HG03565 (cell line): ENCODE measurements at regions not wholly inside any gene's neighbourhood (a gene's known extent, or its start where the extent isn't known, plus 50 kb on each side); places are given as distances from the start of the nearest gene placed in this dataset.

Source experiments
- ATAC-seq: cut with Tn5 transposase; IDR thresholded peaks from one replicate; pipeline ENCODE4 v1.9.1; 2021; ENCODE audit warnings: mild to moderate bottlenecking, moderate library complexity; ENCODE audit not compliant: unreplicated experiment

- no peak for ATAC-seq
Observed at GRCh38 chr6:169083508-169083874, 170.2 kb downstream of the THBS2 start.

GRCh38 chr6:169082817-169083507 lies 170.7 kb downstream of the THBS2 start:
- no peak for ATAC-seq

GRCh38 chr6:169082093-169082492 lies 171.6 kb downstream of the THBS2 start:
- no peak for ATAC-seq

- no peak for ATAC-seq
Observed at GRCh38 chr6:169081248-169081647, 172.4 kb downstream of the THBS2 start.

- ATAC-seq = no peak
Observed at GRCh38 chr6:169079650-169080049, 174.0 kb downstream of the THBS2 start.

- ATAC-seq = no peak
Observed at GRCh38 chr6:169078399-169079145, 175.1 kb downstream of the THBS2 start.

- no peak for ATAC-seq
Observed at GRCh38 chr6:169075915-169076654, 177.6 kb downstream of the THBS2 start.

GRCh38 chr6:169075211-169075914 lies 178.3 kb downstream of the THBS2 start:
- no peak for ATAC-seq

GRCh38 chr6:169074526-169074925 lies 179.1 kb downstream of the THBS2 start:
- ATAC-seq = no peak

- ATAC-seq = no peak
Observed at GRCh38 chr6:169073311-169073710, 180.3 kb downstream of the THBS2 start.

GRCh38 chr6:169072127-169073042 lies 181.3 kb downstream of the THBS2 start:
- ATAC-seq = no peak

GRCh38 chr6:169071394-169071793 lies 182.3 kb downstream of the THBS2 start:
- no peak for ATAC-seq

GRCh38 chr6:169070506-169071176 lies 183.0 kb downstream of the THBS2 start:
- ATAC-seq = no peak

GRCh38 chr6:169069356-169069755 lies 184.3 kb downstream of the THBS2 start:
- ATAC-seq = no peak

GRCh38 chr6:169064194-169064593 lies 189.5 kb downstream of the THBS2 start:
- ATAC-seq = no peak

- ATAC-seq = no peak
Observed at GRCh38 chr6:169062272-169062671, 191.4 kb downstream of the THBS2 start.

- ATAC-seq = no peak
Observed at GRCh38 chr6:169058634-169059033, 195.0 kb downstream of the THBS2 start.

- no peak for ATAC-seq
Observed at GRCh38 chr6:169052462-169052861, 201.2 kb downstream of the THBS2 start.

- ATAC-seq = no peak
Observed at GRCh38 chr6:169051371-169051770, 202.3 kb downstream of the THBS2 start.

GRCh38 chr6:169048865-169049205 lies 204.8 kb downstream of the THBS2 start:
- no peak for ATAC-seq
